GM19372 (cell line): ENCODE measurements at regions not wholly inside any gene's neighbourhood (a gene's known extent, or its start where the extent isn't known, plus 50 kb on each side); places are given as distances from the start of the nearest gene placed in this dataset.

Source experiments
- ATAC-seq: cut with Tn5 transposase; IDR thresholded peaks from one replicate; pipeline ENCODE4 v1.9.1; 2021; ENCODE audit warnings: mild to moderate bottlenecking, low read depth, moderate library complexity; ENCODE audit not compliant: unreplicated experiment

DNA sequence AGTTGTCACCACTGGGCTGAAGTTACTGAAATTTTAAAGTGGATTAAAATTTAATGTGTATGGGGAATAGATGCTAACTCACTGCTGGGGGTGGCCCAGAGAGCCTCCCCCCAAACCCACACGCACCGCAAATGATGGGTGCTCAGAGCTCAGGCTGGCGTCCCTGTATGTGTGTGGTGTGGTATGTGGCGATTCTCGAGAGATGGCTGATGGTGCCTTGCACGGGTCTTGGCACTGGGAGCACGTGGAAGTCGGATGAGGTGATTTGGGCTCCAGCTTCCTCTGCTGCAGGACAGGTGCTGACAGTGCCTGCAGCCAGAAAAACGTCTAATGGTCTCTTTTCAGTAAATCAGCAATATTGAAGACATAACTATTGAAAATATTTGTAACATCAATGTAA lies 1473.3 kb downstream of the TBC1D22A start:
- no peak for ATAC-seq

DNA sequence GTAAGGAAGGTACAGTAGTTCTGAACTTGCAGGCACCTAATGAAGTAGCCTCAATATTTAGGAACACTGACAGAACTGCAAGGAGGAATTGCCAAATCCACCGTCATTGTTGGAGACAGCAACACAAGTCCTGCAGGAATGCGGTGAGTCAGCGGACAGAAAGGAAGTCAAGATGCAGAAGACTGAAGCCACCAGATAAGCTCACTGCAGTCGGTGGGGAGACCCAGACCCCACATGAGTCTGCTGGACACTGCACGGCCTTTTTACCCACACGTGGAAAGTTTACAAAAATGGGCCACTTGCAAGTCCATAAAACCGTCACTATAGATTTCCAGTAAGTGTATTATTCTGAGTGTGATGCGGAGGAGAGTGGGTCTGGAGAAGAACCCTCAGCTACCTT lies 1471.6 kb downstream of the TBC1D22A start:
- no peak for ATAC-seq

DNA sequence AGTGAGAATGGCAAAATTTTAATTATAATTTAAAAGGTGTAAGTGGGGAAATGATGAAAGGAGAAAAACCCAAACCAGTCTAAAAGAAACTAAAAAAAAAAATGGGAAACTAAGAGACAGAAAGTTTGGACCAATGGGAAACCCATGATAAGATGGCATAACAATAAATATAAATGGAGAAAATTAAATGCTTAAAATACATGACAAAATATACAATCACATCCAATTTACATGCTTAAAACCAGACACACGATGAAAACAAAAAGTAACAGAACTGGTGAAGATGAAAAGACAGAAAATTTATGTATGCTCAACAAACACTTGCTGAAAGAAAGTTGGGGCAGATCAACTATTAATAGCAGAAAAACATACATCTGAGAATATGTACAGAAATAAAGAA lies 1471.1 kb downstream of the TBC1D22A start:
- ATAC-seq = no peak

DNA sequence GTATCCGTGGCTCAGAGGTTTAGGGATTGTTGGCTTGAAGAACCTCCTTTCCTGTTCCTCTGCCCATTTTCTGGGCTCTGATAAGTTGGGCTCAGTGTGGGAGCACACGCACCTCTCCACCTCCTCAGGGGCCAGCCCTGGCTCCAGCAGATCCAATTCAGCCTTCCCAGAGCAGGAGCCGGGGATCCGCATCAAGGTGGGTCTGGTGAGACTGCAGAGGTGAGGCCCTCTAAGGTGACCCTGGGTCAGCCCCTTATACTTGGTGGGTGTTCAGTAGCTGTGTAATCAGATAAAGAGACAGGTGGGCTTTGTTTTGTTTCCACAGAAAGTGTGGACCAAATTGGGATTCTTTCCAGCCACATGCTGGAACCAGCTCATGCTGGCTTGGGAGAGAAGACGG lies 1466.0 kb downstream of the TBC1D22A start:
- ATAC-seq = no peak

DNA sequence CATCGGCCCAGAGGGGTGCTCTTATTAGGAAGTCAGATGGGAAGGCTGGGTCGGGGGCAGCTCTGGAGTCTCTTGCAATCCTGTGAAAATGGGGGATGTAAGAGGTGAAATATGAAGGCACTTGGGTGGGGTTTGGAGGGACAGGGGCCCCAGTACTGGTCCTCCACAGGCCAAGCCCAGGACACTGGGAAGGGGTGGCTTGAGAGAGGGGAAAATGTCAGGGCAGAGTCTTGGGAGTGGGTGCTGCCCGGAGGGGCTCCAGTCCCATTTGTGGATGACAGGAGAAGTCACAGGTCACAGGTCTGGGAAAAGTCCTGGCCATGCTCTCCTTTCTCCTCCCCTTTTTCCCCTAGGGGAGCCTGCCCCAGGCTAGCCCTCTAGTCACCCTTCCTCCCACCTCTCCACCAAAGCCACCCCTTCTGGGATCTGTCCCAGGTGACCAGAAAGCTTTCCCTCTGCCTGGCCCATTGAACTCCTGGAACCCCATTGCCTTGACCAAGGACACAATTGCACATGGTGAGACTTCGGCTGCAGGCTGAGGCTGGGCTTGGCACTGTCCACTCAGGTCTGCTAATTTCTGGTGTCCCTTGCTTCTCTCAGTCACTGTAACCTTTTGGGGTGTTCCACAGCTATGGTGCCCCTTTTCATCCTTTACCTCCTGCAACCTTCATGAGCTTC lies 1465.0 kb downstream of the TBC1D22A start:
- no peak for ATAC-seq

DNA sequence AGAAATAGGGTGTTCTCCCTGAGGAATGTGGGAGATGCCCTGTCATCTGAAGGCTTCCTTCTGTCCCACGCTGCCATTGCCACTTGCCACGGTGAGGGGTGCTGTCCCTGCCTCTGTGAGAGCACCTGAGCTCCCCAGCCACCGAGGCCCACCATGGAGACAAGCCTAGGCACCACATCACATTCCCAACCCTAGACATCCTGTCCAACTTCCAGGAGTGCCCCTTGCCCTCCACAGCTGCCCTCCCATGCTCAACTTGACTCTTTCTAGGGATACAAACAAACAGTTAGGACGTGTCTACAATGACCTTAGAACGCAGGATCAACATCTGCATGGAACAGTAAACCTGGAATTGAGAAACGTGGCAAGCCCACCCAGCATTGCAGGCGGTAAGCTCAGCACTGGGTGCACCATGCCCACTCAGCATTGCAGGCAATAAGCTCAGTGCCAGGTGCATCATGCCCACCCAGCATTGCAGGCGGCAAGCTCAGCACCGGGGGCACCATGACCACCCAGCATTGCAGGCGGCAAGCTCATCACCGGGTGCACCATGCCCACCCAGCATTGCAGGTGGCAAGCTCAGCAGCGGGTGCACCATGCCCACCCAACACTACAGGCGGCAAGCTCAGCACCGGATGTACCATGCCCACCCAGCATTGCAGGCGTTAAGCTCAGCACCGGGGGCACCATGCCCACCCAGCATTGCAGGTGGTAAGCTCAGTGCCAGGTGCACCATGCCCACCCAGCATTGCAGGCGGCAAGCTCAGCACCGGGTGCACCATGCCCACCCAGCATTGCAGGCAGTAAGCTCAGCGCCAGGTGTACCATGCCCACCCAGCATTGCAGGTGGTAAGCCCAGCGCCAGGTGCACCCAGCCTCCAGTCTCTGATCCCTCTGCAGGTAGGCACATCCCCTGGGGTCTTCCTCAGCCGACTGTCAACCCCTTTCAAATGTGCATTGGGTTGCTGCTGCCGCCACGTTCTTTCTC lies 1463.9 kb downstream of the TBC1D22A start:
- no peak for ATAC-seq

DNA sequence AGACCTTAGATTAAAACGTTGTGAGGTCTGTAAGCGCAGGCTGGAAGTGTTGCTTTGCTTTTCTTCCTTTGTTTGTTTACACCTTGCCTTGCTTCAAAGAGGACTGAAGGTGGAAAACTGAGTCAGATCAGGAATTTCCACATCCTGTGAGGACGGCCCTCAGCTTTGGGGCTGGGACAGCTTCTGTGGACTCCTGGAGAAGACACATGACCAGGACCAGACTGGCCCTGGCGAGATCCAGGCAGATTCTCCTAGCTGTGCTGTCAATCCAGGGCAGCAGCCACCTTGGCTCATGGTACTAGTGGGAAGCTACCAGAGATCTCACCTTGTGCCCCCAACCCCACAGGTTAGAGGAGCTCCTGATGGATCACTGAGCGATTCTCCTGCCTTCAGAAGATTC lies 1461.9 kb downstream of the TBC1D22A start:
- no peak for ATAC-seq

DNA sequence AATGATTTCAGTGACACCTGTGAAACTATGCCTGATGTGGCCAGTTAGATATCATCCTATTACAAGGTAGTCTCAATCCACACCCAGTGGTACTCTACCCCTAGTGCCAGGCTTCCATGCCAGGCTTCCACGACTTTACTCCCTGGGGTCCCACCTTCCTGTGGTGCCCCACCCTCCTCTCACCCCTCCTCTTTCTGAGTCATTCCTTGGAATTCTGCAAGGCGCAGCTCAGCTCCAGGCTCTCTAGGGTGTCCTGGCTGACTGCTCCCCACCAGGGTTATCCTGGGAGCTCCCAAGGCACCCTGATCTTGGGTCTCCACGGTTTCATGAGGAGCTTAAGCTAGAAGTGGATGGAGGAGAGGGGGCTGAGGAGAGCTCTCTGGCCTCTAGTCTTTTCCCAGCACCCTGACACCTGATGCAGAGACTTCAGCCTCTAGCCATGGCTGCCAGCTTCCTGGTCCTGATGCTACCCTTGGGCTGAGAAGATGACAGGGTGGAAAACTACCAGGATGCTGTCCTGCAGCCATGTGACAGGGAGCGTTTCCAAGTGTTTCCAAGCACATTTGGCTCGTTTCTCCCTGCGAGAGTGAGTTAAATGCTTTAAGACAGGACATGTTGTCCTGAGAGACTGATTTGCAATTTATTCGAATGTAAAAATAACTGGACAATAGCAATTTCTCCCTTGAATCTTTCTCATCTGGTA lies 1461.2 kb downstream of the TBC1D22A start:
- ATAC-seq = no peak

DNA sequence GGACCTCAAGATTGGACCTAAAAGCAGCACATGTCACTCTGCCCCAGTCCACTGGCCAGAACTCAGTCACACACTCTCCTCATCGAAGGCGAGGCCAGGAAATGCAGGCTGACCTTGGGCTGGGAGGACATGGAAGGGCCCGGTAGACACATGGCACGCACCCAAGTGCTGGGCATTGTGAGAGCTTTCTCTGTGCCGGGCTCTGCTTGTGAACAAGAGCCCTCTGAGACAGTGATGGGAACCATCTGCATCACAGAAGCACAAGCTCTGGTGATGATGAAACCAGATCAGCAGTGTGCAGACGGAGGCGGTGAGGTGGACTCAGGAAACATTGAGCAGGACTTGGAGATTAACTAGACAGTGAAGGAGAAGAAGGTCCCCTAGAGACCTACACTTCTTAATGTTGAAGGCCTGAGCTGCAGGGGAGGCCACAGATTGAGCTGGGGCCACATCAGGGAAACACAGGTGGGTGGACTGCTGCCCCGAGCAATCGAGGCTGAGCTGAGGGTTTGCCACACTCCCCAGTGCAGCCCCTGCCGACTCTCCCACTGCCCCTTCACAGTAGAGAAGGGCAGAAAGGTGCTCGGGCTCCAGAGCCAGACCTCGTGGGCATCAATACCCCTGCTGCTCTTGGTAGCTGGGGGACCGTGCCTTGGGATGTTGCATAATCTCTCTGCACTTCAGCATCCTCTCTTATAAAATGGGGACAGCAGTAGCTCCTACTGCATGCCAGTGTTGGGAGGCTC lies 1460.5 kb downstream of the TBC1D22A start:
- ATAC-seq = no peak

DNA sequence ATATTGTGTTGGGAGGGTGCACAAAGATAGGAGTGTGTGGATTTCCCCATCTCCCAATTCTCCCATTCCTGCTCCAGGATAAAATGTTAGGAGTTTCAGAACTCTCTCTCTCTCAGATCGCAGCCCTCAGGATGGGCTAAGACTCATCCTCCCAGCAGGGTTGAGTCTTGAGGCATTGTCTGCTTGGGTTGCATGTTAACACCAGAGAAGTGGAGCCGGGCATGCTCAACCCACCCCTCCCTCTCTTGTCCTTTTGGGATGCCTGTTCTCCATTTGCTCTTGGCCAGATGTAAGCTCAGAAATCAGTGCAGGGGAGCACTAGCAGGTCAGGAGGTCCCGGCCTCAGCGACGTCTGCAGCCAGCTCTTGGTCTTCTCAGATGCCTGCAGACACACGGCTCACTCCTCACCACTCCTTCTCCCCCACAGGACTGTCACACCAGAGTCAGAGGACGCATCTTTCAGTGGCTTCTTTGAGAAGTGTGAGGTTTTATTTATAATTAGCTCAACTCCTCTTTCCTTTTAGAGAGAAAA lies 1456.5 kb downstream of the TBC1D22A start:
- ATAC-seq = no peak

DNA sequence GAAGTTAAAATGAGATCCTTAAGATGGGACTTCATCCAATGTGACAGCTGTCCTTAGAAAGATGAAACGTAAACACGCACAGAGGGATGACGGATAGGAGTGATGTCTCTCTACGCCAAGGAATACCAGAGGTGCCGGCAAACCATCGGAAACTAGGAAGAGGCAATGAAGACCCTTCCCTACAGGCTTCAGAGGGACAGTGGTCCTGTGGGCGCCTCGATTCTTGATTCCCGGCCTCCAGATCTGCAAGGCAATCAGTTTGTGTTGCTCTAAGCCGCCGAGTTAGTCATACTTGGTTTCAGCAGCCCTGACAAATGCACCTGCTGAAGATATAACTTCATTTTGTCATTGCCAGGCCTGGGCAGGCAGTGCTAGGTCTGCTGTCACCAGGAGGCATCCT lies 1455.1 kb downstream of the TBC1D22A start:
- no peak for ATAC-seq

DNA sequence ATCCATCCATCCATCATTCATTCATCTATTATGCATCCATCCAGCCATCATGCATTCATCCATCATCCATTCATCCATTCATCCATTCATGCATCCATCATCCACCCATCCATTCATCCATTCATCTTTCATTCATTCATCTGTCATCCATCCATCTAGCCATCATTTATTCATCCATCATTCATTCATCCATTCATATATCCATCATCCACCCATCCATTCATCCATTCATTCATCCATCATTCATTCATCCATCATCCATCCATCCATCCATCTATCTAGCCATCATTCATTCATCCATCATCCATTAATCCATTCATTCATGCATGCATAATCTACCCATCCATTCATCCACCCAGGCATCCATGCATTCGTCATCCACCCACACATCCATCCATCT lies 1450.3 kb downstream of the TBC1D22A start:
- ATAC-seq = no peak

DNA sequence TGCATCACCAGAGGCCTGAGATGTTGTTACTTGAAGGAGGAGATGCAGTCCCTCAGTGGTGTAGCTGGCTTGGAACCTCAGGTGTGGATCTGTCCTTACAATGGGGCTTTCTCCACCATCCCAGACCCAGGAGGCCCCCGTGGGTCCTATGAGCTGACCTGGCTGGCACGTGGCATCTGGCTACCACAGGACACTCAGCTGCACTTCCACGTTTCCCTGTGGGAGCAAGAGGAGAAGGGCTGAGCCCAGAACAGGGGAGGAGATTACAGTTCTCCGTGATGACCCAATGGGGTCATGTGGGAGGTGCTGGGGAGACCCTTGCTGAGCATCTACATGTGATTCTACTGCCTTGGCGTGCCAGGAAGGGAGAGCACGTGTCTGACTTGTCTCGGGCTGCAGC lies 1448.4 kb downstream of the TBC1D22A start:
- no peak for ATAC-seq

DNA sequence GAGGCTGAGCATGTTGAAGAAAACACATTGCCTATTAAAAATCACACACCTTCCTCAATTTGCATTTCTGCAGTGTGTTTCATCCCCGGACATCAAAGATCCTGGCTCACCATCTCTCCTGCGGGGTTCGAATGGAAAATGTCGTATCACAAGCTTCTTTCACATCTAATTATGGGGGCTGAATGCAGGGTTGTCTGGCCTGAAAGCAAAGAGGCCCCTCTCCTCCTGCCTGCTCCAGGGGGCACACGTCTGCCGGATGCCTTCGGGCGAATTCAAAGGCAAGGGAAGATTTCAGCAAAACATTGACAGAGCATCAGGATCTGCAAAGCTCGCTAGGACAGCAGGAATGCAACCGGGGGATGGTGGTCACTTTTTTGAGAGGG lies 1447.7 kb downstream of the TBC1D22A start:
- ATAC-seq = no peak

DNA sequence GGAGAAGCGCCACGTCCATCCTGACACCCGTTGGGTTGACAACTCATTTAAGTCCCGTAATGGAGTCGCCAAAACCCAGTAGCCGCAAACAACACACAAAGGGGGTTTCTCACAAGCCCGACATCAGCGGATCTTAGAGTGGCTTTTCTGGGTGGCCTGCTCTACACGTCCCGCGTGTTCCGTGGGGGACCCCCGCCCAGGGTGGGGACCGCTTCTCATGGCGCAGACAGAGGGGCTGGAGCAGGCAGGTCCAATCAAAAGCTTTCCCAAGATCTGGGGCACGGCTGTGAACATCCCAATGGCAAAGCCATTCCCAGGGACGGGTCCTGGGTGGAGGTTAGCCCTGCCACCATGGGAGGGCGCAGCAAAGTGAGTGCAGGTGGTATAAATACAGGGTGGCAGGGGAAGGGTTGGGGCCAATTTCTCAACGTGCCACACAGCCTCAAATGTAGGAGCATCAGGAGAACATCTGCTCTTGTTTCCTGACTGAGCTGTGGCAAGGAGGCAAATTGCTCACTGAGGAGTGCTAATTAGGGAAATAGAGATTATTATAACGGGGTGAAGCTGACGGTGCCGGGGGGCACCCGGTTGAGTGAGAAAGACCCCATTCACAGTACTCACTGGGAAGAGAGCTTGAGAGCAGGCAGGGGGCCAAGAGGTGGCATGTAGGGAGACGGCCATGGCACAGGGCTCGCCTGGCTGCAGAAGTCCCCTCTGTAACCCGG lies 1447.2 kb downstream of the TBC1D22A start:
- ATAC-seq = no peak

DNA sequence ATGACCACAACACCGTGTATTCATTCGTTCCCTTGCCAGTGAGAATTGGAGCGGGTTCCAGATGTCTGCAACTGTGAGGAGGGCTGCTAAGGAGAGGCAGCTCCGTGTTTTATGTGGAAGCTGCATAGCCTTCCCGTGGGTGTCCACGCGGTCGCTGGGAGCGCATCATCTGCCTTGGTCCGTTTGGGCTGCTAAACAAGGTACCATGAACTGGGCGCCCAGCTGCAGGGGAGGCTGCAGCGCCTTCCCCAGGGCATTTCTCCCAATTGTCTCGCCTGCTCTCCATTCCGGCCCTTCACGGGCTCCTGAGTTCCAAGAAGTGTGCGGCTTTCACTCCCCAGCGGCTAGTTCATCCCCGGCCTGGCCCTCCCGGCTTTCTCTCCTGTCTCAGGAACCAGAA lies 1446.4 kb downstream of the TBC1D22A start:
- ATAC-seq = no peak

DNA sequence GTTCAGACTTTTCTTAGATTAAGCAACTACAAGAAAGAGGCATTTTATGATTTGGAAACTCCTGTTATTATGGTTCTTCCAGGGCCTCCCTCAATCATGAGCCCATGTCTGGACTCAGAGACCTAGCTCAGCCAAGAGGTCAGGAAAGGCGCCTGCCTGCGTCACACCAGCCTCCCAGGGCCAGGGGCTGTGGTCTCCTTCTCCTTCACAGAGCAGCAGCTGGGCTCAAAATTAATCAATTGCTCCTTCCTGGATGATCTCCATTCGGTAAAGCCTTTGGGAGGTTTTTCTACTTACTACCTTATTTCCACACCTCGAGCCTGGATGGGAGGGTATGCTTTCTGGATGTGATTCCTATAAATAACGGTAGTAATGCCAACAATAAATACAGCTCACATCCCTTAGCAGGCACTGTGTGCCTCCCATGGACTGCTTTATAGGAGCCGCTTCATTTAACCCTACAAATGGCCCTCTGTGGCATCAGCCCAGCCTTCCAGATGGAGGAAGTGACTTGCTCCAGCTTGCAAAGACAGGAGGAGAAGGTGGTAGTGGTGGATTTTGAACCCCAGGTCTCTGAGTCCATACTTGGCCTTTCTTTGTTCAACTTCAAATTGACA lies 1445.6 kb downstream of the TBC1D22A start:
- ATAC-seq = no peak

DNA sequence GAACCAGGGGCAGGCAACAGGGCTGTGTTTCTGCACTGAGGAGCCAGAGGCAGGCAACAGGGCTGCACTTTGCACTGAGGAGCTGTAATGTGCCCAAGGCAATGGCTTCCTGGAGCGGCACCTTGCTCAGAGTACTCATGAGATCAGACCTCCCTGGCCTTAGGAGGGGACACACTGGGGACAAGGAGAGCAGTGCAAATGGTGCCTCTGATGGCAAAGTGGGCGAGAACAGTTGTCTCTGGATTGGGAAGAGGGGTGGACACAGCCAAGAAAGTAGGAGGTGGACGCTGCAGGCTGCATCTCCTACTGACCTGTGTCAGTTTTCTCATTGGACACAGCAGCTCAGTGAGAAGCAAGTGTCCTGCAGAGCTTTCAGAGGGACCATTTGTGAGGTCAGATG lies 1443.3 kb downstream of the TBC1D22A start:
- no peak for ATAC-seq

DNA sequence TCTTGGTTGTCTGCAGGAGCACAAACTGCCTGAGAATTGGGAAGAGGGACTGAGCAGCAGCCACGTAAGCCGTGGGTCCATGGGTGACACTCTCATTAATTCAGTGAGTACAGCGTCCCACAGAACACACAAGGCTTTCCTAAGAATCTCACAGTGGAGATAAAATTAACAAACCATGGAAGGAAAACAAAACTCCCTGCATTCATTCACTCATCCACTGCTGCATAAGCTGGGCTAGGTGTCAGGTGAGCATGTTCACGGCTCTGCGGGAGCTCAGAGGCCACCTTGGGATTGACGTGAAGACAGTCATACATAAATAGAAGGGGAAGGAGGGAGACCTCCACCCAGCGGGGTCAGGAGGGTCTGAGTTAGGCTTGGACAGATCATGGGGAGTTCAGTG lies 1442.7 kb downstream of the TBC1D22A start:
- ATAC-seq = no peak
